Uterus (tissue), 2 donors: ENCODE measurements at regions not wholly inside any gene's neighbourhood (a gene's known extent, or its start where the extent isn't known, plus 50 kb on each side); places are given as distances from the start of the nearest gene placed in this dataset.

Experiments used
- CTCF ChIP-seq, 4 experiments: fragments of 200-600 bp in 2 of 4; fragments of 450-650 bp in 2 of 4; sonication (generic) in 2 of 4; IDR thresholded peaks; one replicate each; pipeline ENCODE4 v1.5.1; 2016 to 2019; ENCODE audit warnings: antibody characterized with exemption in 4 of 4, mild to moderate bottlenecking in 2 of 4, moderate library complexity in 1 of 4
- POLR2A ChIP-seq, 2 donors: fragments of 450-650 bp; IDR thresholded peaks; one replicate each; pipeline ENCODE4 v1.6.1; 2016; ENCODE audit warnings: antibody characterized with exemption in 2 of 2, mild to moderate bottlenecking in 1 of 2, moderate library complexity in 1 of 2

- TF ChIP-seq POLR2A (IDR thresholded peaks at IDR 0.05) (no peak), CTCF (IDR thresholded peaks at IDR 0.05) (no peak)
These were observed 153.2 kb upstream of the EGFLAM start for GRCh38 chr5:38105231-38105570.
